Cardiac fibroblast (primary cell): ENCODE measurements at regions not wholly inside any gene's neighbourhood (a gene's known extent, or its start where the extent isn't known, plus 50 kb on each side); places are given as distances from the start of the nearest gene placed in this dataset.

Source experiments
- DNase-seq, 2 donors: peaks; one replicate each; pipeline versions ENCODE4 v3.0.0 to v3.0.0-alpha.2; 2010; ENCODE audit warnings: low read depth in 2 of 2
- H3K4me3 ChIP-seq, 2 donors: replicated peaks in 1 of 2; 1 replicate in 1 of 2; 2 replicates in 1 of 2; pipeline ENCODE4 v1.5.1; 2011; ENCODE audit warnings: low read depth in 2 of 2, low read length in 2 of 2, mild to moderate bottlenecking in 2 of 2, moderate library complexity in 1 of 2
- CTCF ChIP-seq: IDR thresholded peaks from one replicate; pipeline ENCODE4 v1.5.1; 2011; ENCODE audit warnings: low read depth, mild to moderate bottlenecking, low read length, inconsistent platforms

DNA sequence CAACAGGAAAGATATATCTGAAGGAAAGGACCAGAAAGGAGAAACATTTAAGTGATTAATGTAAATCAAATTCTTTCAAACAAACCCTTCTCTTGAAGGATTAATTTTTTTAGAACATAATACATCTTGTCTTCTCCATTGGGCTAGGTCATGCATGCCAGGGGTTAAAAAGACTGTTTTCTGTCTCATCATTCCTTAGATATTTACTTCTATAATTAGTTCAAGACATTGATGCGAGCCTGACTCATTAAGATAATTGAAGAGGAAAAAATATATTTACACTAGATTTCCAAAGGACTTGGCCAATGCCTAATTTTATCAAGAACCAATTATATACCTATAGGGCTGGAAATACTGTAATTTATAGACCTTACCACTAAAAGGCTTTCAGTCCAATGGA lies 166.6 kb upstream of the SETBP1 start:
- no peak overlapping the region for H3K4me3 ChIP-seq
- no peak for DNase-seq
- no peak for TF ChIP-seq CTCF

DNA sequence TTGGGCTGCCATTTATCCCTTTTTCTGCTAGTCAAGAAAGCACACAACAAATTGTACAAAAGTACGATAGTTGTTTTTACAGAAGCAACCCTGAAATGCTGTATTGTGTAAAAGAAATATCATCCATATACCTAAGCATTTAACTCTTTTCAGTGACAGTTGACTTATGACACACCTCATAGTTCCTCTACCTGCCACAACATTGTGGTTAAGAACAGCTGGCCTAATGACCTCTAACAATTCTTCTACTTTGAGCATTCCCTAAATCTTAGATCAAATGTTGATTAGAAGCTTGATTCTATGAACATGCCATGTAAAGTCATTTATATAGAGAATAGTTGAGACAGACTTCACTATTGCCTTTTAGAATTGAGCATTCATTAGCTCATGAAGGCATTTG lies 165.9 kb upstream of the SETBP1 start:
- DNase-seq: no peak
- TF ChIP-seq CTCF: no peak
- H3K4me3 ChIP-seq: no peak overlapping the region

- DNase-seq: no peak
- H3K4me3 ChIP-seq: no peak overlapping the region
- no peak for TF ChIP-seq CTCF
Measured at GRCh38 chr18:44516450-44516849, 164.2 kb upstream of the SETBP1 start.

DNA sequence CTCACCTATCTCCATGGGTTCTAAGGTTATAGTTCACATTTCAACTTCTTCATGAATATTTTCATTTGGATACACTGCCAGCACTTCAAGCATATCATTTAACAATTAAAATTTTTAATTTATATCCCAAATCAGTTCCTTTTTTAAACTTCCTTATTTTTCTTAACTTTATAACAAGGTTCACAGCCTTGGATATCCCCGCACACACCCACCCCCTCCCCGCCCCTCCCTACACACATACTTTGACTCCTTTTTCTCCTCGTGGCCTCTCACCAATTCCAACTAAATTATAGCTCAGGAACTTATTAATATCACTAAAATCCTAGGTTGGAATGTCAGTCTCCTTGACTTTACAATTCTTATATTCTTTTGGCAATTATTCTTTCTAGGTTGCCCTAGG lies 163.6 kb upstream of the SETBP1 start:
- no peak overlapping the region for H3K4me3 ChIP-seq
- no peak for TF ChIP-seq CTCF
- DNase-seq: no peak

- no peak overlapping the region for H3K4me3 ChIP-seq
- peak in 1 of 2 donors; percentile 9 for DNase-seq
- TF ChIP-seq CTCF: no peak
Measured at GRCh38 chr18:44518091-44518615, 162.5 kb upstream of the SETBP1 start.

DNA sequence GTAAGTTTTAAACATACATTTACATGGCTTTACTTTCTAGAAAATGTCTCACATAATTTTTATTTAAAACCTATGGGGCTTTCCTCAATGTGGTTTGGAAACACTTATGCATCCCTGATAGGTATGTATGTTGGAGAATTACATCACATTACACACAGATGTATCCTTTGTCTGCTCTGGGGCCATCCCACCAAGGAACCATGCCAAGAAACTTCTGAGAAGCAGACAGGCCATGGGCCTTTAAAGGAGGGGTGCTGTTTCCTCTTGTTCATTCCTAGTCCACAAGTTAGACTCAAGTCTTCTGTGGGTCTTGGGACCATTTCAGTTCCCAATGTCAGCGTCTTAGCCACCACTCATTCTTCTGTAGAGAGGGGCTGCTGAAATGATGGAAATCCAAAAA lies 162.0 kb upstream of the SETBP1 start:
- no peak for TF ChIP-seq CTCF
- DNase-seq: peak; percentile 33 to 37

DNA sequence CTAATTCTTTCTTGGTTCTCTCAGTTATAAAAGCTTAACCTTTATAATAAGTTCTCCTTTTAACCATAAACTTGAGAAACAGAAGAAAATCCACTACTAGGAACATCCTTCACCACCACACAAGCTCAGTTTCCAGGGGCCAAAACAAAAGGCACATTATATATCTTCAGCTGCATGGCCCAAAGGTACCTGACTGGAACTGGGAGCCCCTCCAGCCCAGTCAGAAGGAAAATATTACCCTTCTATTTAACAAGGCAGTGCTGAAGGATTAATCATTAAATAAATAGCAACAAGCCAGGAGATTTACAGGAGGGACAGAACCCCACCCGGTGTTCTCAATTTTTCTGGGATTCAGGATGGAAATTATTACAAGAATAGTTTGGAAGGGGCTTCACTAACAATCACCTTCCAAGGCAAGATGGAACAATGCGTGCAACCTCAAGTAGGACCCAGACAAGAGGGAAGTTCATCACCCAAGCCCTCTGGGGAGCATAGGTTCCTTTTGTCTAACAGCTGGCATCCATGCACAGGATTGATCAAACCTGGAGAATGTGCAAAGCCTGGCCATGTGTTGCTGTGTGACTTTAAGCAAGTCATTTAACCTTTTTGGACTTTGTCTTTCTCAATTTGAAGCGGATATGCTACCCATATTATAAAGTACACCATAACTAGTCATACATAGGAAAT lies 159.6 kb upstream of the SETBP1 start:
- peak in 1 of 2 donors; percentile 22 for DNase-seq
- no peak for TF ChIP-seq CTCF
- no peak overlapping the region for H3K4me3 ChIP-seq

More for the DNA sequence above, 162.0 kb upstream of the SETBP1 start:
- H3K4me3 ChIP-seq: no peak overlapping the region
